ENCODE measurements at regions not wholly inside any gene's neighbourhood (a gene's known extent, or its start where the extent isn't known, plus 50 kb on each side); places are given as distances from the start of the nearest gene placed in this dataset.

GRCh38 chr6:43915208-43915869 is 145.3 kb downstream of the VEGFA start:
- DNase-seq: no peak

GRCh38 chr6:43914272-43915147 is 144.5 kb downstream of the VEGFA start:
- DNase-seq: no peak

- no peak for DNase-seq
Measured at GRCh38 chr6:43913375-43914271, 143.6 kb downstream of the VEGFA start.

- DNase-seq: no peak
Measured at GRCh38 chr6:43912598-43913371, 142.8 kb downstream of the VEGFA start.

- no peak for DNase-seq
Measured at GRCh38 chr6:43912116-43912577, 142.1 kb downstream of the VEGFA start.

- no peak for DNase-seq
Measured at GRCh38 chr6:43911354-43912115, 141.5 kb downstream of the VEGFA start.

- no peak for DNase-seq
Measured at GRCh38 chr6:43910638-43911353, 140.8 kb downstream of the VEGFA start.

- no peak for DNase-seq
Measured at GRCh38 chr6:43910149-43910637, 140.2 kb downstream of the VEGFA start.

- no peak for DNase-seq
Measured at GRCh38 chr6:43909474-43910148, 139.6 kb downstream of the VEGFA start.

GRCh38 chr6:43907789-43908472 is 137.9 kb downstream of the VEGFA start:
- DNase-seq: no peak

- DNase-seq: no peak
Measured at GRCh38 chr6:43907312-43907711, 137.3 kb downstream of the VEGFA start.

GRCh38 chr6:43904311-43905123 is 134.5 kb downstream of the VEGFA start:
- no peak for DNase-seq

GRCh38 chr6:43903739-43904290 is 133.8 kb downstream of the VEGFA start:
- DNase-seq: no peak

- no peak for DNase-seq
Measured at GRCh38 chr6:43901733-43902230, 131.8 kb downstream of the VEGFA start.

- DNase-seq: no peak
Measured at GRCh38 chr6:43900916-43901732, 131.1 kb downstream of the VEGFA start.

- DNase-seq: no peak
Measured at GRCh38 chr6:43900560-43900915, 130.5 kb downstream of the VEGFA start.

- DNase-seq: no peak
Measured at GRCh38 chr6:43899830-43900229, 129.8 kb downstream of the VEGFA start.

All from NK-92 treated with Interleukin-12 subunit alpha and Interleukin-12 subunit beta, amount 100 ng/mL, for 24 hours (cell line).